ENCODE measurements at regions not wholly inside any gene's neighbourhood (a gene's known extent, or its start where the extent isn't known, plus 50 kb on each side); places are given as distances from the start of the nearest gene placed in this dataset.
"Not testable (repeated sequence)": the region's sequence is repeated elsewhere in the genome, so short reads cannot be mapped to it uniquely, and the experiment has no call there.

GRCh38 chr20:57973886-57974285, 254.6 kb downstream of the ANKRD60 start:
- peaks cover 0 to 10% (median 4%) of the 10 kb centered on the region in 5 donors for H3K4me1 ChIP-seq (ENCODE audit: control insufficient read depth in 5 of 5, insufficient read depth in 5 of 5, low read length in 5 of 5)
- H3K9ac ChIP-seq (ENCODE audit: low read length in 5 of 5): no peak overlapping the region
- H3K36me3 ChIP-seq (ENCODE audit: control insufficient read depth in 5 of 5, insufficient read depth in 5 of 5, low read length in 5 of 5): no peaks in the 10 kb centered on the region
- H3K9me3 ChIP-seq (ENCODE audit: control insufficient read depth in 5 of 5, low read length in 5 of 5): peaks cover 0 to 3% (median 0%) of the 10 kb centered on the region in 5 donors
- no peak overlapping the region for H3K4me3 ChIP-seq (ENCODE audit: low read depth in 1 of 5, low read length in 5 of 5)
- no peak overlapping the region for H3K27ac ChIP-seq (ENCODE audit: low read depth, low read length)
- H3K27me3 ChIP-seq (ENCODE audit: control insufficient read depth in 5 of 5, insufficient read depth in 4 of 5, low read length in 5 of 5): peaks cover 0 to 5% (median 0%) of the 10 kb centered on the region in 5 donors

DNA sequence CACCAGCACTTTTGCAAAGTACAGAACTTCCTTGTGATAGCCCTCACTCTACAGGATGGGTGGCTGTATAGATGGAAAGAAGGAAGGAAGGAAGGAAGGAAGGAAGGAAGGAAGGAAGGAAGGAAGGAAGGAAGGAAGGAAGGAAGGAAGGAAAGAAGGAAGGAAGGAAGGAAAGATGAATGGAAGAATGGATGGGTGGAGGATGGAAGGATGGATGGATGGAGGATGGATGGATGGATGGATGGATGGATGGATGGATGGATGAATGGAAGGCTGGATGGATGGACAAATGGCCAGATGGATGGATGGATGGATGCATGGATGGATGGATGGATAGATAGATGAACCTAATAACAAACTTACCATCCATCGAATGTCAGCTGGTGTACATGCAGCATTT, 256.9 kb downstream of the ANKRD60 start:
- not testable (repeated sequence) for H3K9ac ChIP-seq (ENCODE audit: low read length in 5 of 5); H3K27me3 ChIP-seq (ENCODE audit: control insufficient read depth in 5 of 5, insufficient read depth in 4 of 5, low read length in 5 of 5); H3K4me3 ChIP-seq (ENCODE audit: low read depth in 1 of 5, low read length in 5 of 5); H3K9me3 ChIP-seq (ENCODE audit: control insufficient read depth in 5 of 5, low read length in 5 of 5); H3K27ac ChIP-seq (ENCODE audit: low read depth, low read length); H3K4me1 ChIP-seq (ENCODE audit: control insufficient read depth in 5 of 5, insufficient read depth in 5 of 5, low read length in 5 of 5); H3K36me3 ChIP-seq (ENCODE audit: control insufficient read depth in 5 of 5, insufficient read depth in 5 of 5, low read length in 5 of 5)

DNA sequence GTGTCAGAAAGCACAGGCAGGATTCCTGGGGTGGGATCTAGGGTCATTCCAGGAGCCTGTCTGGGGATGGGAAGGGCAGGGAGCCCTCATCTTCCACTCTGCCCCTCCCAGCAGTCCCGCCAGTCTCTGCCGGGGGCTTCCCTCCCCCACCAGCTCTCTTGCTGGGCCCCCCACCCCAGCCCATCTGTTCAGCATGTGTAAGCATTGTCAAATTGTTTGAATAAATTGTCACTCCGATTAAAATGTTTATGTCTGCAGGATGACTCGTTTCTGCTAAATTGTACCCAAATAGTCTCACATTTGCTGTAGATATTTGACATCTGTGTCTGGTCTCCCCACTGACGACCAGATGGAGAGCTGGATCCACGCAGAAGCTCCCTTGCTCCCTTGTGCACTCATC, 257.6 kb downstream of the ANKRD60 start:
- Histone ChIP-seq H3K27ac (ENCODE audit: low read depth, low read length) (no peak overlapping the region), H3K9me3 (ENCODE audit: control insufficient read depth in 5 of 5, low read length in 5 of 5) (peaks cover 0 to 3% (median 0%) of the 10 kb centered on the region in 5 donors), H3K9ac (ENCODE audit: low read length in 5 of 5) (no peak overlapping the region), H3K36me3 (ENCODE audit: control insufficient read depth in 5 of 5, insufficient read depth in 5 of 5, low read length in 5 of 5) (no peaks in the 10 kb centered on the region), H3K4me1 (ENCODE audit: control insufficient read depth in 5 of 5, insufficient read depth in 5 of 5, low read length in 5 of 5) (peaks cover 0 to 5% (median 0%) of the 10 kb centered on the region in 5 donors), H3K27me3 (ENCODE audit: control insufficient read depth in 5 of 5, insufficient read depth in 4 of 5, low read length in 5 of 5) (peaks cover 0 to 9% (median 5%) of the 10 kb centered on the region in 5 donors), H3K4me3 (ENCODE audit: low read depth in 1 of 5, low read length in 5 of 5) (no peak overlapping the region)

GRCh38 chr20:57970116-57970515, 258.3 kb downstream of the ANKRD60 start:
- Histone ChIP-seq H3K9me3 (ENCODE audit: control insufficient read depth in 5 of 5, low read length in 5 of 5) (peaks cover 0 to 3% (median 0%) of the 10 kb centered on the region in 5 donors), H3K4me3 (ENCODE audit: low read depth in 1 of 5, low read length in 5 of 5) (no peak overlapping the region), H3K36me3 (ENCODE audit: control insufficient read depth in 5 of 5, insufficient read depth in 5 of 5, low read length in 5 of 5) (no peaks in the 10 kb centered on the region), H3K4me1 (ENCODE audit: control insufficient read depth in 5 of 5, insufficient read depth in 5 of 5, low read length in 5 of 5) (peaks cover 0 to 7% (median under 1%) of the 10 kb centered on the region in 5 donors), H3K27me3 (ENCODE audit: control insufficient read depth in 5 of 5, insufficient read depth in 4 of 5, low read length in 5 of 5) (peaks cover 0 to 16% (median 5%) of the 10 kb centered on the region in 5 donors), H3K27ac (ENCODE audit: low read depth, low read length) (no peak overlapping the region), H3K9ac (ENCODE audit: low read length in 5 of 5) (no peak overlapping the region)

DNA sequence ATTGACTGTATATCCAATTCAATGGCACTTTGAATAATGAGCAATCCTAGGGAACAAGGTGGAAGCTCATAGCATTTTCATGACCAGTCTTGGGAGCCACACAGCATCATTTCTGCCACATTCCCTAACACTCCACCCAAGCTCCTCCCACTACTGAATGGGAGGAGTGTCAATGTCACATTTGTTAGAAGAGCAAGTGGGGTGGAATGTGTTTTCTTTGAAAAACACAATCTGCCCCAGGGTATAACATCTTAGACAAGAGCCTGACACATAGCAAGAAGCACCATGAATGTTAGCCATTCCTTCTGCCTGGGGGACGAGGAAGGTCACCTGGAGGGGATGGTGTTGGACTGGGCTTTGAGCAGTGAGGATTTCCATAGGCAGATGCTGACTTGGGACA, 258.3 kb upstream of the PMEPA1 start:
- Histone ChIP-seq H3K27ac (ENCODE audit: low read depth, low read length) (no peak overlapping the region), H3K27me3 (ENCODE audit: control insufficient read depth in 5 of 5, insufficient read depth in 4 of 5, low read length in 5 of 5) (peaks cover 0 to 19% (median 5%) of the 10 kb centered on the region in 5 donors), H3K4me3 (ENCODE audit: low read depth in 1 of 5, low read length in 5 of 5) (no peak overlapping the region)

GRCh38 chr20:57967364-57967763, 257.5 kb upstream of the PMEPA1 start:
- Histone ChIP-seq H3K4me1 (ENCODE audit: control insufficient read depth in 5 of 5, insufficient read depth in 5 of 5, low read length in 5 of 5) (peaks cover 3 to 21% (median 20%) of the 10 kb centered on the region in 5 donors), H3K4me3 (ENCODE audit: low read depth in 1 of 5, low read length in 5 of 5) (no peak overlapping the region), H3K9ac (ENCODE audit: low read length in 5 of 5) (no peak overlapping the region), H3K36me3 (ENCODE audit: control insufficient read depth in 5 of 5, insufficient read depth in 5 of 5, low read length in 5 of 5) (no peaks in the 10 kb centered on the region), H3K27ac (ENCODE audit: low read depth, low read length) (no peak overlapping the region), H3K27me3 (ENCODE audit: control insufficient read depth in 5 of 5, insufficient read depth in 4 of 5, low read length in 5 of 5) (peaks cover 0 to 19% (median 3%) of the 10 kb centered on the region in 5 donors), H3K9me3 (ENCODE audit: control insufficient read depth in 5 of 5, low read length in 5 of 5) (peaks cover 0 to 3% (median 0%) of the 10 kb centered on the region in 5 donors)

More for the DNA sequence above, 258.3 kb upstream of the PMEPA1 start:
- Histone ChIP-seq H3K4me1 (ENCODE audit: control insufficient read depth in 5 of 5, insufficient read depth in 5 of 5, low read length in 5 of 5) (peaks cover 3 to 21% (median 20%) of the 10 kb centered on the region in 5 donors), H3K36me3 (ENCODE audit: control insufficient read depth in 5 of 5, insufficient read depth in 5 of 5, low read length in 5 of 5) (no peaks in the 10 kb centered on the region), H3K9me3 (ENCODE audit: control insufficient read depth in 5 of 5, low read length in 5 of 5) (peaks cover 0 to 3% (median 0%) of the 10 kb centered on the region in 5 donors), H3K9ac (ENCODE audit: low read length in 5 of 5) (no peak overlapping the region)

DNA sequence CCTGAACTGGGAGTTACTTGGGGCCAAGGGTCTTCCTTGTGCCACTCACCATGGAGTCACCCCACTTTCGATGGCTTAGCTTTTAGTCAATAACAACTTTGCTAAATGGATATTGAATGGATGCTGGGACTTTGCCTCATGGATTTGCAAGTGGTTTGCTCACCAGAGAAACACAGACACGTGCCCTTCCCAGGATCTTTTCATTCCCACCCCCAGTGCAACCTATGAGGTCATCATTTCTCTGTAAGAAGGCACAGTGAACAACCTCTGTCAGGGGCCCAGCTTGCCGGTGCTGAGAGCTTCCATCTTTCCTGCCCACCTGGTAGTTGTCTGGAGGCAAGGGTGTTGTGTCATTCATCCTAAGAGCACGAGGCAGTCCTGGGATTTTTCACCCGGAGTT, 256.8 kb upstream of the PMEPA1 start:
- H3K9me3 ChIP-seq (ENCODE audit: control insufficient read depth in 5 of 5, low read length in 5 of 5): no peaks in the 10 kb centered on the region
- peaks cover 0 to 19% (median 3%) of the 10 kb centered on the region in 5 donors for H3K27me3 ChIP-seq (ENCODE audit: control insufficient read depth in 5 of 5, insufficient read depth in 4 of 5, low read length in 5 of 5)
- peaks cover 3 to 21% (median 20%) of the 10 kb centered on the region in 5 donors for H3K4me1 ChIP-seq (ENCODE audit: control insufficient read depth in 5 of 5, insufficient read depth in 5 of 5, low read length in 5 of 5)
- no peak overlapping the region for H3K9ac ChIP-seq (ENCODE audit: low read length in 5 of 5)
- H3K4me3 ChIP-seq (ENCODE audit: low read depth in 1 of 5, low read length in 5 of 5): no peak overlapping the region
- H3K27ac ChIP-seq (ENCODE audit: low read depth, low read length): no peak overlapping the region
- no peaks in the 10 kb centered on the region for H3K36me3 ChIP-seq (ENCODE audit: control insufficient read depth in 5 of 5, insufficient read depth in 5 of 5, low read length in 5 of 5)

GRCh38 chr20:57965441-57965840, 255.6 kb upstream of the PMEPA1 start:
- H3K36me3 ChIP-seq (ENCODE audit: control insufficient read depth in 5 of 5, insufficient read depth in 5 of 5, low read length in 5 of 5): no peaks in the 10 kb centered on the region
- H3K4me1 ChIP-seq (ENCODE audit: control insufficient read depth in 5 of 5, insufficient read depth in 5 of 5, low read length in 5 of 5): peaks cover 3 to 21% (median 20%) of the 10 kb centered on the region in 5 donors
- no peak overlapping the region for H3K4me3 ChIP-seq (ENCODE audit: low read depth in 1 of 5, low read length in 5 of 5)
- H3K27ac ChIP-seq (ENCODE audit: low read depth, low read length): no peak overlapping the region
- no peaks in the 10 kb centered on the region for H3K9me3 ChIP-seq (ENCODE audit: control insufficient read depth in 5 of 5, low read length in 5 of 5)
- no peak overlapping the region for H3K9ac ChIP-seq (ENCODE audit: low read length in 5 of 5)
- H3K27me3 ChIP-seq (ENCODE audit: control insufficient read depth in 5 of 5, insufficient read depth in 4 of 5, low read length in 5 of 5): peaks cover 0 to 19% (median 3%) of the 10 kb centered on the region in 5 donors

DNA sequence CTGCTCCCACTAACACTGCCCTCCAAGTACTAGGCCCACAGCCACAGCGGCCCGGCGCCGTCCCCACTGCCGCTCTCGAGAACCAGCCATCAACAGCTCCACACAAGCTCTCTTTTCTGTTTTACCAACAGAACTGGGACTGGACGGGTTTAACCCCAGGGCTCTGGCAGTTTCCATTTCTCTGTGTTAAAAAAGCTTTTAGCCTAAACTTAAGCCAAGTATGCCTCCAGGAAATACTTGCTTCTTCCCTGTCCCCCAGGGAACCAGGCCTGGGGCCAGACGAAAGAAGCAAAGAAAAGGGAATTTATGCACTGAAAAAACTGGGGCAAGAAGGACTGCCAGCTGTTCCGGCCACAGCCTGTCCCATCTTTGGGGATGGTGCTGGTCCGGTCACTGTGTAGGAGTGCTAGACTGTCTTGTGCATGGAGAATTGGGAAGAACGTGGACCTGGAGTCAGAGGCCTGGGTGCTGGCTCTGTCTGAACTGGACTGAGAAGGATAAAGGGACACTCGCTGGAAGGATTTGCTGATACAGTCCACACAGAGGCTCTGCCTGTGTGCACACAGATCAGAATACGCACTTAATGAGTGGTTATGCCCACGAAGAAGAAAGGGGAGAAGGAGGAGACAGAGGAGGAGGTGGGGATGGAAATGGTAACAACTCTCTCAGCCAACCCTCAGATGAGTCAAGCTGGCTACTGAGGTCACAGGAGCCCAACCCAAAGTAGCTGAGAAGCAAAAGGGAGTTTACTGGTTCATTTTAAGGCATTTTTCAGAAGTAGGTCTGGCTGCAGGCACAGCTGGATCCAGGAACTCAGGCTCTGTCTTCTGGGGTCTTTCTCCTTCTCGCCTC, 254.4 kb upstream of the PMEPA1 start:
- H3K4me3 ChIP-seq (ENCODE audit: low read depth in 1 of 5, low read length in 5 of 5): no peak overlapping the region
- H3K27ac ChIP-seq (ENCODE audit: low read depth, low read length): peak overlapping the region; percentile 17
- no peaks in the 10 kb centered on the region for H3K9me3 ChIP-seq (ENCODE audit: control insufficient read depth in 5 of 5, low read length in 5 of 5)
- peak overlapping the region in 1 of 5 donors; percentile 11 for H3K9ac ChIP-seq (ENCODE audit: low read length in 5 of 5)
- H3K36me3 ChIP-seq (ENCODE audit: control insufficient read depth in 5 of 5, insufficient read depth in 5 of 5, low read length in 5 of 5): no peaks in the 10 kb centered on the region
- peaks cover 0 to 19% (median 3%) of the 10 kb centered on the region in 5 donors for H3K27me3 ChIP-seq (ENCODE audit: control insufficient read depth in 5 of 5, insufficient read depth in 4 of 5, low read length in 5 of 5)
- H3K4me1 ChIP-seq (ENCODE audit: control insufficient read depth in 5 of 5, insufficient read depth in 5 of 5, low read length in 5 of 5): peaks cover 3 to 27% (median 21%) of the 10 kb centered on the region in 5 donors

GRCh38 chr20:57960803-57961575, 251.2 kb upstream of the PMEPA1 start:
- no peaks in the 10 kb centered on the region for H3K9me3 ChIP-seq (ENCODE audit: control insufficient read depth in 5 of 5, low read length in 5 of 5)
- H3K9ac ChIP-seq (ENCODE audit: low read length in 5 of 5): no peak overlapping the region
- H3K36me3 ChIP-seq (ENCODE audit: control insufficient read depth in 5 of 5, insufficient read depth in 5 of 5, low read length in 5 of 5): no peaks in the 10 kb centered on the region
- no peak overlapping the region for H3K27ac ChIP-seq (ENCODE audit: low read depth, low read length)
- peaks cover 3 to 31% (median 27%) of the 10 kb centered on the region in 5 donors for H3K4me1 ChIP-seq (ENCODE audit: control insufficient read depth in 5 of 5, insufficient read depth in 5 of 5, low read length in 5 of 5)
- H3K27me3 ChIP-seq (ENCODE audit: control insufficient read depth in 5 of 5, insufficient read depth in 4 of 5, low read length in 5 of 5): peaks cover 0 to 16% (median 0%) of the 10 kb centered on the region in 5 donors
- H3K4me3 ChIP-seq (ENCODE audit: low read depth in 1 of 5, low read length in 5 of 5): no peak overlapping the region

Data from subcutaneous abdominal adipose tissue (tissue), 5 donors.